ENCODE measurements at regions not wholly inside any gene's neighbourhood (a gene's known extent, or its start where the extent isn't known, plus 50 kb on each side); places are given as distances from the start of the nearest gene placed in this dataset.

- DNase-seq (ENCODE audit: low spot score) (no peak), FAIRE-seq (no peak)
Measured at GRCh38 chrX:68997511-68997910, 167.7 kb downstream of the PJA1 start.

GRCh38 chrX:68995780-68996551 lies 167.1 kb downstream of the EFNB1 start:
- DNase-seq (ENCODE audit: low spot score) = peak; percentile 15
- FAIRE-seq = no peak

- FAIRE-seq (no peak), DNase-seq (ENCODE audit: low spot score) (no peak)
Measured at GRCh38 chrX:68995386-68995779, 166.6 kb downstream of the EFNB1 start.

GRCh38 chrX:68994891-68995255 lies 166.1 kb downstream of the EFNB1 start:
- no peak for DNase-seq (ENCODE audit: low spot score)
- no peak for FAIRE-seq

- DNase-seq (ENCODE audit: low spot score) = no peak
Measured at GRCh38 chrX:68994135-68994890, 165.5 kb downstream of the EFNB1 start.

GRCh38 chrX:68992821-68993397 lies 164.1 kb downstream of the EFNB1 start:
- DNase-seq (ENCODE audit: low spot score) (no peak), FAIRE-seq (no peak)

More at GRCh38 chrX:68994135-68994890, 165.5 kb downstream of the EFNB1 start:
- no peak for FAIRE-seq

- FAIRE-seq (no peak), DNase-seq (ENCODE audit: low spot score) (no peak)
Measured at GRCh38 chrX:68991691-68992345, 163.0 kb downstream of the EFNB1 start.

- DNase-seq (ENCODE audit: low spot score) (no peak), FAIRE-seq (no peak)
Measured at GRCh38 chrX:68990948-68991347, 162.1 kb downstream of the EFNB1 start.

GRCh38 chrX:68989865-68990606 lies 161.2 kb downstream of the EFNB1 start:
- DNase-seq (ENCODE audit: low spot score) (peak; percentile 28), FAIRE-seq (no peak)

- FAIRE-seq (no peak), DNase-seq (ENCODE audit: low spot score) (no peak)
Measured at GRCh38 chrX:68989456-68989855, 160.6 kb downstream of the EFNB1 start.

- no peak for DNase-seq (ENCODE audit: low spot score)
- no peak for FAIRE-seq
Measured at GRCh38 chrX:68988865-68989264, 160.0 kb downstream of the EFNB1 start.

GRCh38 chrX:68985135-68985755 lies 156.4 kb downstream of the EFNB1 start:
- no peak for FAIRE-seq

GRCh38 chrX:68983004-68983857 lies 154.4 kb downstream of the EFNB1 start:
- FAIRE-seq = no peak
- DNase-seq (ENCODE audit: low spot score) = no peak

More at GRCh38 chrX:68985135-68985755, 156.4 kb downstream of the EFNB1 start:
- DNase-seq (ENCODE audit: low spot score) = no peak

GRCh38 chrX:68982476-68982875 lies 153.7 kb downstream of the EFNB1 start:
- no peak for DNase-seq (ENCODE audit: low spot score)

GRCh38 chrX:68980906-68981616 lies 152.2 kb downstream of the EFNB1 start:
- FAIRE-seq (no peak), DNase-seq (ENCODE audit: low spot score) (no peak)

More at GRCh38 chrX:68982476-68982875, 153.7 kb downstream of the EFNB1 start:
- no peak for FAIRE-seq

GRCh38 chrX:68978655-68979054 lies 149.8 kb downstream of the EFNB1 start:
- no peak for DNase-seq (ENCODE audit: low spot score)
- no peak for FAIRE-seq

- FAIRE-seq = no peak
- peak; percentile 56 for DNase-seq (ENCODE audit: low spot score)
Measured at GRCh38 chrX:68978255-68978654, 149.4 kb downstream of the EFNB1 start.

GRCh38 chrX:68953331-68953730 lies 124.5 kb downstream of the EFNB1 start:
- FAIRE-seq = no peak
- no peak for DNase-seq (ENCODE audit: low spot score)
